Stimulated activated CD8-positive, alpha-beta memory T cell treated with anti-CD3 and anti-CD28 coated beads, Interleukin-7, amount 100 ng/mL, for 24 hours (primary cell): ENCODE measurements at regions not wholly inside any gene's neighbourhood (a gene's known extent, or its start where the extent isn't known, plus 50 kb on each side); places are given as distances from the start of the nearest gene placed in this dataset.

ENCODE experiments used
- DNase-seq: peaks from one replicate; pipeline ENCODE4 v3.0.0-alpha.2; 2020; ENCODE audit warnings: low read depth

DNA sequence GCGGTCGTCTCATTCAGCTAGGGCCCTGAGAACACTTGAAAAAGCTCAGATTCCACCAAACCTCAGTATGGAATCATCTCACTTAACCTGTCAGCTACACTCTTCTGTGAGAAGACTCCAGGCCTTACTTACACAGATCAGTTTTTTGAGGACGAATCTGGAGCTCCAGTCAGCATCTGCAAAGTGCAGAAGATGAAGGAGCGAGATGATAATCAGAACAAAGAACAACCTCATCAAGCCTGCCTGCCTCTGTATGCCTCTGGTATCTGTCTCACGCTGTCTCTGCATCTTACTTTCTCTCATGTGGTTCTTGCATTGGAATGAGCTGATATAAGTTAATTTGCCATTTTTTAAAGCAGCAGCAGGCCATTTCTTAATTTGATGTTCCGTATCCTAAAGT lies 444.1 kb upstream of the LRATD1 start:
- no peak for DNase-seq

DNA sequence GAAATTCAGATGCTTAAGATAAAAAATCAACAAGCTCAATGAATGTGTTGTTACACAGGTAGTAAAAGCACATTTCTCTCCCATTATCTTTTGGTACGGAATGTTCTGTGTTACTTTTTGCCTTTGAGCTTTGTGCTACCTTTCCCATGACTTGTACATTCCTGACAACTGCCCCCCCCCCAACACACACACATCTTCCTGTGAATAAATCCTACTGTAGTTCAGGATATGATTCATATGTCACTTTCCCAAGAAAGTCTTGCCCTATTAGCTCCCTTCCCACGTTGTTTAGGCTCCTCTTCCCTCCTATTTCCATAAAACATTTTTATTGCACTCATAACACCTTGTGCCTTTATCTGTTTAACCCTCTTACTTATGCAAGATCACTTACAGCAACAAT lies 442.6 kb upstream of the LRATD1 start:
- DNase-seq, result no peak

DNA sequence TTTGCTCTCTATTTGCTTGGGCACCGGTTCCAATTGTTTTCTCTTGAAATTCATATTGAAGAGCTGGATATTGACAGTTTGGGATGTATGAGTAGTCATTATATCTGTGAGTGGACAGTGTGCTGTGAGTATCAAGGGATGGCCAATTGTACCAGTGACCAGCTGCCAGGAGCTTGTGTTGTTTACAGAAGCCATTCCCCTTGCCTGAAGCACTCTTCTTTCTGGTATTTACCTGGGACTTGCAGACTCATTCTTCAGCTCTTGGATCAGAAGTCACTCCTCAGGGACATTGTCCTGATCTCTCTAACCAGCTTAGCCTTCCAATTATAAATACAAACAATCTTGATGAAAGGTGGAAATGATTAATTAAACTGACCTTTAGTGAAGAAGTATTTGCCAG lies 438.3 kb upstream of the LRATD1 start:
- no peak for DNase-seq

DNA sequence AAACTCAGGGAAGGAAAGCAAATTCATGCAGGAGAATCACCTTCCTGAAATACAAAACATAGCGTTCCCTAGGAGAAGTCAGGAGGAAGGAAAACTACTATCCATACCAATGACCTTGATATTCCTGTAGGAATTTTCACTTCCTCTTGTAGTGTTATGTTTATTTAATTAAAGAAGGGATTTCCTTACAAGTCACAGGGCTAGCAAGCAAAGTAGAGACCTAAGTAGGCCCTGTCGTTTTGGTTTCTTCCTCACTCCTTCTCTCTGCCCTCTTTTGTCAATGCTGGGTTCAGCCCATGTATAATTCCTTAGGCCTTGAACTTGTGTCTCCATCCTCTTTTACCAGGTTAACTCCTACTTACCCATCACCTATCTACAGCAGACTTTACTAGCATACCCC lies 435.2 kb upstream of the LRATD1 start:
- DNase-seq, result no peak

DNA sequence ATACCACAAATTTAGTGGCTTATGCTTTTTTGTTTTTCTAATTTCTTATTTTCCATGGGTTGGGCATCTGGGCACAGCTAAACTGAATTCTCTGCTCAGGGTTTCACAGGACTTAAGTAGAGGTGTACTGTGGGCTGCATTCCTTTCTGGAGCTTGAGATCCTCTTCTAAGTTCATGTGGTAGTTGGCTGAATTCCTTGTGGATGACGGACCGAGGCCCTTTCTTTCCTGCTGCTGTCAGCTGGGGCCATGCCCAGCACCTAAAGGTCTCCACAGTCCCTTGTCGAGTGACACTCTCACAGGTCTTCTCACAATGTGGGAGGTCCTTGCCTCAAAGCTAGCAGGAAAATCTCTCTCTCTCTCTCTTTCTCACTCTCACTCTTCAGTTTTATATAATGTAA lies 433.5 kb upstream of the LRATD1 start:
- DNase-seq, result no peak

DNA sequence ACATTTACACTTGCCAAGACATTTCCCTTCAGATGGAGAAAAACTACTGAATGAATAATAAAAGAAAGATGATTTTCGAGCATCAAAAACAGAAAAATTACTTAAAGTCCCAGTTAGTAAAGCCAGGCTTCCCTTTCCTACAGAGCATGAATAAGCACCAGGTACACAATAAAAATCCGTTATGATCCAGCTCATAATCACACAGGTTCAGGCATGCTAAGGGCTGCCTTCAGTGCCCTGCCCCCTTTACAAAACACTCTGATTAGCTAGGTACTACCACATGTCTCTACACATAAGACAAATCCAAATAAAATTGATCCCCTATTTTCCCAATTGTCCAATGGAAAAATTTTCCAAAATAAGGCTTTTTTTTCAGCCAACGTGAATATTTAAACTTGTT lies 413.2 kb upstream of the LRATD1 start:
- DNase-seq, result no peak

DNA sequence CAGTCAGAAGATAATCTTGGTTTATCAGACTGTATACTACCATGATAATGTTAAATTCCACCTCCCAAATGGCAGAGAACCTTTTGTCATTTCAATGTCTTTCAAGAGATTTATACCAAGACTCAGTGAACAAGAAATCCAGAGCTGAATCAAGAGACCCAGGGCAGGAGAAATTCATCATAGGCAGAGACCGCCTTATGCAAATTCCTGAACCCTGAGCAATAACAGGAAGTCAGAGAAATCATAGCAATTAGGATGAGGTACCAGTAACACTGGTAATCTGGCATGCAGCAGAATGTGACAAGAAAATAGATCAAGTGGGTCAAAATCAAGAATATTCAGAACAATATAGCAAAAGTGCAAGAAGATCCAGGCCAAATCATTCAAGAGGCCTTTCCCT lies 412.4 kb upstream of the LRATD1 start:
- DNase-seq, result no peak

DNA sequence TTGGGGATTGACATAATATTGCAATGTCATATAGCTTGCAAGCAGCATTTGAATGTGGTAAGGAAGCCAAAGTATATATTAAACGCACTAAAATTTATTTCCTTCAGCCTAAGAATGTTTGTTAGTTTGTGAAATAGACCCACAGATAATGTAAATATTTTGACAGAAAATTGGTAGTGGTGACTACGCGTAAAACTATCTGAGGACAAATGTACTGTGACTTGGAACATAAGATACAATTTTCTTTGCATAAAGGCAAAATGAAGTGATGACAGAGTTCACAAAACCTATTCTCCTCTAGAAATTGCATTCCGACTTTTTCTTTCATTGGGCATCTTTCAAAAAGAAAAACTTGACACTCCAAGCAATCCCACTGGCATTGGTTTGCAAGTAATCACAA lies 411.1 kb upstream of the LRATD1 start:
- no peak for DNase-seq

DNA sequence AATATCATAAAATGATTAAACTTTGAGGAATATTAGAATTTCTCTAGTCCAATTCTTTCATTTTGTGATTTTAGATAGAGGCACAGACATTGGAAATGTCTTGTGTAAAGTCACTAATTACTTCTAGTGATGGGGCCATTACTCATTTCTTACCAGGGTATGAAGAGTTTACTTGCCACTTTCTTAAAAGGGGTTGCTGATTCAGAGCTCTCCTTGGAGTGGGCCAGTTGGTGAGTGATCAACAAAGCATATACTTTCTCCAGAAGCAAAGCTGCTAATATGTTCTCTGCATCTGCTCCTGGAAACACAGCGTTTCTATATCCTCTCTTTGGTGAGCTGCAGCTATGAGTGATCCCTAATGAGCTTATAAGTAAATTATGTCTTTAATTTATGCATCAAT lies 408.9 kb upstream of the LRATD1 start:
- DNase-seq, result no peak

DNA sequence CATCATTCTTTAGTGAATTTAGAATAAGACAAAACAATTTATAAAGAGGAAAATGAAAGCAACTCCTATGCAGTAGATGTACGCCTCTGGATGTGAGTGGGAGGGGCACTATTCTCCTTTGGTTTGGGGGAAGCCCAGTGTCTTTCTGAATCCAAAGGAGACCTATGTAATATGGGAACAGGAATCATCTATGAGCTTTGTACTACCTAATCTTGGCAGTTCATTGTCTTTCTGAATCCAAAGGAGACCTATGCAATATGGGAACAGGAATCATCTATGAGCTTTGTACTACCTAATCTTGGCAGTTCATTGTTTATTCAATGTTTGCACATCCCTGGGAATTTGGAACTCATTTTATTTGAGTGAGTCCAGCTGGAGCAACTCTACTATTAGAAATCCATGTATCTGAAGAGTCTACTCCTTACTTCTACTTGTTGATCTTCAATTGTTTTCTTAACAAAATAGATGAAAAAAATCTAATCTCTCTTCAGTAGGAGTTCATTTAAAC lies 401.1 kb upstream of the LRATD1 start:
- no peak for DNase-seq

DNA sequence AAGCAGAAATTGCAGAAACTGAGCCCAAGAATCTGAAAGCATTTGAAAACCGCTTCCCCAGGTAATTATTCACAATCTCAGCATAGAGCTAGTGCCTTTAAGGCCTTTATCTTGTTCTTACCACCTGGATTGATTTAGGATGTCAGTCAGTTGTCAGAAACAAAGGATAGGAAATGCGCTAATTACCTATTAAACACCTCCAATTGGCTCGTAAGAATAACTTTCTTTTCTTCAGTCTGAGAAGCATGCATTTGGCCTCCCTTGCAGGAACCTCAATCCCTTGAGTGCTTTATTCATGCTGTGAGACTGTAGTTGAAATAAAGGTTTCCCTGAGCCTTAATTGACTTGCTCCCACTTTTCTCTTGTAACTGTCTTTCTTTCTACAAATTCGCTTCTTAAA lies 400.3 kb upstream of the LRATD1 start:
- no peak for DNase-seq

DNA sequence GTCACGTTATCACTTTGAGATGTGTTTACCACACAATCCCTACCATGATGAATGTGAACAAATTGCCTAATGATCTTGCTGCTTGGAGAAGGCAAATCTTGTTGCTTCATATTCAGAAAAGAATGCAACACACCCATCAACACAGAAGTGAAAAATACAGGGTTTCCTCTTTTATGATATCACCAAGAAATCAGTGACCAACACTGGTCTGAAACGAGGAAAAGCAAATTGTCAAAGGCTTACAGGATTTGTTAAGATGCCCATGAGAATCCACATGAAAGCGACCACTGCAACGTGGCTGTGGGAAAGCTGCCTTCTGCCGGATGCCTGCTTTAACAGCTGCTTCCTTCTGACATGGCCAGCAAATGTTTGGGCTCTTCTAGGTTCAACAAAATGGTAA lies 397.6 kb upstream of the LRATD1 start:
- no peak for DNase-seq

DNA sequence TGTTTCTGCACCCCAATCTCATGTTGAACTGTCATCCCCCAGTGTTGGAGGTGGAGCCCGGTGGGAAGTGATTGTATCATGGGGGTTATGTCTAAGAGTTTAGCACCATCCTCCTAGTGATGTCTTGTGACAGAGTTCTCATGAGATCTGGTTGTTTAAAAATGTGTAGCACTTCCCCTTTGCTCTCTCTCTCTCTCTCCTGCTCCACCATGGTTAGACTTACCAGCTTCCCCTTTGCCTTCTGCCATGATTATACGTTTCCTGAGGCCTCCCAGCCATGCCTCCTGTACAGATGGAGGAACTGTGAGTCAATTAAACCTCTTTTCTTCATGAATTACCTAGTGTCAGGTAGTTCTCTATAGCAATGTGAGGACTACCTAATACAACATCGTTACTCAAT lies 396.9 kb upstream of the LRATD1 start:
- no peak for DNase-seq

DNA sequence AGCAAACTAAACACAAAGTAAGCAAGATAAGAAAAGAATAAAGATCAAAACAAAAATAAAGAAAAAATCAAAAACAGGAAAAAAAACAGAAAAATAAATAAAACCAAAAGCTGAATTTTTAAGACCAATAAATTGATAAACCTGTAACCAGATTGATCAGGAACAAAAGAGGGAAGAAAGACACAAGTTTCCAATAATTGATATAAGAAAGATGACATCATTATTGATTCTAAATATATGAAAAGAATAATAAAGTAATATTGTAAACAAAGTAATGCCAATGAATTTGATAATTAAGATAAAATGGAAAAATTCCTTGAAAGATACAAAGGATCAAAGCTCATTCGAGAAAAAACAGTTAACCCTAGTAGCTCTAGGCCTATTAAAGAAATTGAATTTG lies 394.6 kb upstream of the LRATD1 start:
- DNase-seq, result no peak

DNA sequence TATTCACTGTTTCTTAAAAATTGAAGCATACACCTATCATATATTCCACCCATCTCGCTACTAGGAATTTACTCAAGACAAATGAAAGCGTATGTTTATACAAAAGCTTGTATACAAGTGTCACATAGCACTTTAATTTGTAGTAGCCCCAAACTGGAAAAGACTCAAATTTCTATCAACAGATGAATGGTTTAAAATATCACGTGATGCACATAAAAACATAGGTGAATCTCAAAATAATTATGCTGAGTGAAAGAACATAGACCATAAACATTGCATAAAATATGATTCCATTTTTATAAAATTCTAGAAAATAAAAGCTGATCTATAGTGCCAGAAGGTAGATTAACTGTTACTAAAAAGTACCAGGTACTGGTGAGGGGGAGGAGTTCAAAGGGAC lies 392.9 kb upstream of the LRATD1 start:
- DNase-seq, result no peak

DNA sequence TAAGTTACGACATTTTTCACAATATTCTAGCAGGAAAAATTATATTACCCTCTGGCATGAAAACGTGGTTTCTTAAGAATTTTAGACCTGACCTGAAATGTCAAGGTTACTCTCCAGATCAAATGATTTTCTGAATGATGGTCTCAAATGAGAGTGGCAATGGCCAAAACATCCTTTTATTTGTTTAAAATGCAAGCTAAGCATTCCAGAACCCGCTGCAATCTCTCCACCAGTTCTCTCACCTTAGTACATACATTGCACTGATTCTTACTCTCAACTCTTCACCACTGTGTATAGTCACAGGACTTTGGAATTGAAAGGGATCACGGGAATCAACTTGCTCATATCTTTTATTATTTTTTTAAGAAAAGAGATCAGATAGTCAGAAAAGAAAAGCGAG lies 391.6 kb upstream of the LRATD1 start:
- no peak for DNase-seq

DNA sequence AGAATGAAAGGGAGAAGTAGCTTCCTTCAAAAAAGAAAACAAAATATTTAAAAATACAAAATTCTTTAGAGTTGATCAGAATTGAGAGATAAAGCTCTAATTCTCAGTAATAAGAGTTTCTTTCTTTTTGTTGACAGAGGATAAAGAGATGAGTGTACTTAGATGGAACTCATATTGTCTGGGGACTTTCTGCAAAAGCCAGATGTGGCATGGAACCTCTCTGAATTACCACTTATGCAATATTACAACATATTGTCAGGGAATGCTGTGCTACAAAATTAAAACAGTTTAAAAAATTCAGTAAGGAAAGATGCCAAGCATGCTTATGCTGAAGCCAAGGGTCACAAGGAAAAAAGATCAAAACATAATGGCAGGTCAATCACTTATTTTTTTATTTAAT lies 386.6 kb upstream of the LRATD1 start:
- no peak for DNase-seq

DNA sequence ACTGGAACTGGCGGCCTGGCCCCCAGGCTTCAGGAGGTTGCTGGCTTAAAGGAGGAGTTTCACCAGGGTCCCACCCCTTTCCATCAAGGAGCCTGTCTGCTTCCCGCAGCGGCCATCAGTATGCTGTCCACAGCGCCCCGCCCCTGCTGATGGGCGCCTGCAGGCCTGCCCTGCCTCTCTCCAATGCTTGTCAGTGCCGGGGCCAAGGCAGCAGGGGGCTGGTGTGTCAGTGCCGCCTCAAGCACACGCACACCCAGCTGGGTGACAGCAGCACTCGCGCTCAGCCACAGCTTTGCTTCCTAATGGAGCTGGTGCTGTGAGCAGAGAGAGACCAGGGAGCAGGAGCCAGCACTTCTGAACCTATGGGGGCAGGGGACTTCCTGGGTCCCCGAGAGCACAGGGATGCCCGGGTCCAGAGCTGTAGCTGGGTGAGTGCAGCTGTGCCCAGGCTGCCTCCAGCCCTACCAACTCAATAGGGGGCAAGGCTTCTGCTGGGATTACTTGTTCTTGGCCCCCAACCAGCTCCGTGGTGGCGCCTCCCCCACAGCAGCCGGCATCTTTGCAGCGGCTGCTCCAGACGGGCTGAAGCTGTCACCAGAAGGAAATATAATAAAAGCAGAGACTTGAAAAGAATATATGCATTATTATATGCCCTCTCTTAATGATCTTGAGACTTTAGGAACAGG lies 377.2 kb upstream of the LRATD1 start:
- DNase-seq, result no peak

DNA sequence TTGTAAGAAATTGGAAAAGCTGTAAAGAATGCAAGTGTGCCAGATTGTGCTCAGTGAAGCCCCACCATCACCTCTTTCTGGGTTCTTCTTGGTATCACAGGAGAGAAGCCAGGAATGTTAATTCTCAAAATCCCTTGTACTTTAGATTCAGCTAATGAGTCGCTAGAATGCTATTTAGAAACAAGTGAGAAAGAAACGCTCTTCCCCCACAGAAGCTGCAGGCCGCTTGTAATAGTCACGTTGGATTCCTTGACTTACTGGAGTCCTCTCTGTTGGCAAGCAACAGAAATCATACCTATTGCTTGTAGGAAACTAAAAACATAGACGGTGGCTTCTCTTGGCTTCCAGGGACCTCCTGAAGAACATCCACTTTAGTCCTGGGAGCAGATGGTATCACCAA lies 375.6 kb upstream of the LRATD1 start:
- DNase-seq, result no peak

DNA sequence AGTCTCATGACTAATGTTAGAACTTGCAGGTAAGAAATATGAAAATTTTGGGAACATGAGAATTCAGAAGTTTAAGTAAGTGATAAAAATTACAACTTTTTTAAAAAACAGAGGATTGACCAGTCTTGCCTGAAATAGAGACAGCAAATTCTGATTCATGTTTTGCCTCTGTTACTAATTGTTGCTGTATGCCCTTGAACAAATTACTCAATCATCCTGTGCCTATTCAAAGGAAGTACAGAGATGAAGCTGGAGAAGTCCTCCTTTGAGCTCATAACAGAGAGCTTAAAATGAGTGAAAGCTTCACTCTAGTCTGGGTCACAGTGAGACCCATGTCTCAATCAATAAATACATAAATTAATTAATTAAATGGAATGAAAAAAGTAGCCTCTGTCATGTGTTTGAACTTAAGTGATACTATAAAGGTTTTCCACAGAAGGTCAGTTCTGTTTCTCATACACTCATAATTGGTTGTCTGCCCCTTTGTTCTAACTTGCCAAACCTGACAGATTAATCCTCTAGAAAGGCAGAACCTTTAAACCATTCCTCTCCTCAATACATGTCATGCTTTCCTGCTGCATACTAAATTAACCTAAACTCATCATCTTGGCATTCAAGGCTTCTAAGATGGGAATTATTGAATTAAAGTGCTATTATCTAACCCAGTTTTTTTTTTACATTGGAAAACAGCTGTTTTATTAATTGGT lies 374.6 kb upstream of the LRATD1 start:
- no peak for DNase-seq

DNA sequence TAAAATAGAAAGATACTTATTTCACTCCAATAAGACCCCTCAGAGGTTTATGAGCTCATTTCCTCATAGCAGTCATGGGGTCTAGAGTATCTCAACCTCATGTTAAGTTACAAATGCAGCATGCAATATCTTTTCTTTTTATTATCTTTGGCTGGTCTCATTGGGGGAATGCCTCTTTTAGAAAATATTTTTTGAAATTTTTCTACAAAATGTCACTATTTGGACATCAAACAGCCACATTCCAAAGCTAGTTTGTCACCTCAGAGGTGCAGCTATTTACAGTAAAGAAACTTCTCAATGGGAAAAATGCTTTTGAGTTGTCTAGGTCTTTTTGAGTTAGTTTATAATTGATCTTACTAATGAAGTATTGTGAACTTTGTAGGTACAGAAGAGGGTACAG lies 370.7 kb upstream of the LRATD1 start:
- DNase-seq, result no peak

DNA sequence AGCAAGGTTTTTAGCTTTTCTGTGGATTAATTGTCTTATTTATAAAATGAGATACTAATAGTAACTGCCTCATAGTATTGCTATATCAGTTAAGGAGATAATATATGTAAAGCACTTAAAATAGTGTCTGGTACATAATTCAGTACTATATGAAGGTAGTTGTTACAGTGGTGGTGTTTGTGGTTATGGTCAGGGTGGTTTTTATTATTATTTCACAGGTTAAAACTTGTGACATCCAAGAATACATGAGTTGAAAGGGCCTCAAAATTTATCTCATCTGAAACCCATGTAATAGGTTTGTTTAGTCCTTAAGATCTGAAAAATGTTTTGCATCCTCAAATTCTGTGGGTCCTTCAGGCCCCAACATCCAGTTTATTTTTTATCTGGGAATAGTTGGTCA lies 369.5 kb upstream of the LRATD1 start:
- DNase-seq, result no peak

DNA sequence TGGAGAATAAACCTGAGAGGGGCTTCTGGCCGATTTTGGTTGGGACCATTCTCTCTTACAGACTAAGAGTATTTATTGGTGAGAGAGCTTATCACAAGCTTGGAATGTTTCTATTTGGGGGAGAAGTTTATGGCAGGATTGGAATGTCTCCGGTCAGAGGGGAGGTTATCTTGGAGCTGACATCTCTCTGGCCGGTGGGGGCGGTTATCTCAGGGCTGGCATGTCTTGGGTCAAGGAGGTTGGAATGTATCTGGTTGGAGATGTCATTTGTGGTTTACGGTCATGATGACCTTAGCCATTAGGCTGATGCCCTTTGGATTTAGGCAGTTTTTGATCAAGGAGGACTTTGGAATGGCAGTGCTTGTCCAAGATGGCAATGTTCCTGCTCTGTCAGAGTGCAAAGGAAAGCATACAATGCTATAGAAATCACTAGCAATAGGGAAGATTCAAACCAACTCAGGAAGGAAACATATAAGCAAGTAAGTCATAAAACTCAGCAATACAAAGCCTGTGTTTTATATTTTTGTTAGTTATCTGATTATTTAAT lies 362.4 kb upstream of the LRATD1 start:
- DNase-seq, result no peak
